K562 (cell line): ENCODE measurements at regions not wholly inside any gene's neighbourhood (a gene's known extent, or its start where the extent isn't known, plus 50 kb on each side); places are given as distances from the start of the nearest gene placed in this dataset.

Experiments
- ATAC-seq: fragments of 200-7000 bp; cut with Tn5 transposase; 3 replicates; pipeline ENCODE4 v1.9.1; 2020; ENCODE audit warnings: moderate library complexity
- BruUV-seq: library from RNA; stranded (reverse); fragments of 400-500 nt; replicated peaks from 2 replicates; lab custom pipeline; 2021; lab: Mats Ljungman, UMichigan
- CTCF ChIA-PET: fragments of 300-600 bp; formaldehyde crosslinking; extraction: SDS; loops from one replicate; lab custom pipeline; 2021; ENCODE audit warnings: low intra/inter-chr PET ratio; lab: Yijun Ruan, JAX
- POLR2A ChIA-PET: fragments of 300-600, 350-650 bp; sonication (Branson Sonifier 250); formaldehyde crosslinking; extraction: SDS; loops from one replicate; lab custom pipeline; 2021; ENCODE audit warnings: antibody characterized with exemption, inconsistent platforms; lab: Yijun Ruan, JAX
- DNase-seq, 4 experiments: peaks; one replicate each; pipeline versions ENCODE4 v3.0.0 to v3.0.0-alpha.2; 2011 to 2018; ENCODE audit warnings: low spot score in 3 of 4, mixed read lengths in 3 of 4; ENCODE audit errors: extremely low read depth in 1 of 4
- FAIRE-seq: peaks from 2 replicates; lab custom pipeline; 2011; peaks lifted over from hg19 to GRCh38; lab: Jason Lieb, UNC
- H2AFZ ChIP-seq: 2 replicates; pipeline ENCODE4 v1.6.0; 2011; ENCODE audit warnings: low read depth, low read length, control low read depth, inconsistent platforms
- H3K27ac ChIP-seq: fragments of 200-600 bp; 3 replicates; pipeline ENCODE4 v1.8.0; 2011; ENCODE audit warnings: low read depth, mild to moderate bottlenecking, control low read depth, inconsistent platforms, low read length, moderate library complexity, mixed read lengths; ENCODE audit errors: extremely low read depth
- H3K27me3 ChIP-seq, 2 experiments: fragments of 300-600 bp in 1 of 2; 2 replicates in 1 of 2; 3 replicates in 1 of 2; pipeline versions ENCODE4 v1.6.0 to v1.8.0; 2011; ENCODE audit warnings: inconsistent platforms in 2 of 2, low read length in 2 of 2, mild to moderate bottlenecking in 1 of 2, mixed read lengths in 1 of 2, moderate library complexity in 1 of 2; ENCODE audit not compliant: control insufficient read depth in 2 of 2, insufficient read depth in 2 of 2
- H3K36me3 ChIP-seq: fragments of 300-600 bp; 3 replicates; pipeline ENCODE4 v1.8.0; 2011; ENCODE audit warnings: mild to moderate bottlenecking, low read length, inconsistent platforms; ENCODE audit not compliant: control insufficient read depth, insufficient read depth
- H3K4me1 ChIP-seq, 2 experiments: fragments of 200-600 bp in 1 of 2; replicated peaks in 1 of 2; 2 replicates in 1 of 2; 3 replicates in 1 of 2; pipeline versions ENCODE4 v1.5.1 to v1.8.0; 2011; ENCODE audit warnings: inconsistent platforms in 2 of 2, low read length in 2 of 2, mild to moderate bottlenecking in 1 of 2, mixed read lengths in 1 of 2, moderate library complexity in 1 of 2; ENCODE audit not compliant: control insufficient read depth in 2 of 2, insufficient read depth in 2 of 2
- H3K4me2 ChIP-seq: 2 replicates; pipeline ENCODE4 v1.6.1; 2011; ENCODE audit warnings: low read length, control low read depth, inconsistent platforms, mixed read lengths; ENCODE audit not compliant: insufficient read depth
- H3K4me3 ChIP-seq: fragments of 200-600 bp; sonication (generic), shearing (Covaris generic); 2 replicates; pipeline ENCODE4 v1.5.1; 2016; ENCODE audit warnings: control low read depth, inconsistent platforms
- H3K79me2 ChIP-seq: fragments of 200-600 bp; 3 replicates; pipeline ENCODE4 v1.8.0; 2011; ENCODE audit warnings: low read length, inconsistent platforms; ENCODE audit not compliant: control insufficient read depth, insufficient read depth
- H3K9ac ChIP-seq, 2 experiments: 2 replicates each; pipeline versions ENCODE4 v1.6.0 to v1.6.1; 2011; ENCODE audit warnings: low read depth in 2 of 2, low read length in 2 of 2, control low read depth in 1 of 2, inconsistent platforms in 1 of 2, mild to moderate bottlenecking in 1 of 2, mixed read lengths in 1 of 2; ENCODE audit not compliant: insufficient read depth in 1 of 2
- H3K9me1 ChIP-seq: one replicate; pipeline ENCODE4 v1.6.0; 2011; ENCODE audit warnings: inconsistent platforms, mild to moderate bottlenecking, low read length, moderate library complexity; ENCODE audit not compliant: control insufficient read depth, insufficient read depth
- H3K9me3 ChIP-seq: replicated peaks from 2 replicates; pipeline ENCODE4 v1.5.1; 2011; ENCODE audit warnings: low read depth, low read length, inconsistent platforms; ENCODE audit not compliant: control insufficient read depth, insufficient read depth
- H4K20me1 ChIP-seq: replicated peaks from 2 replicates; pipeline ENCODE4 v1.6.1; 2011; ENCODE audit warnings: low read length, inconsistent platforms, mixed read lengths; ENCODE audit not compliant: control insufficient read depth, insufficient read depth
- CREM ChIP-seq: IDR thresholded peaks from 2 replicates; pipeline ENCODE4 v1.6.1; 2014; ENCODE audit warnings: antibody characterized with exemption, low read depth
- KDM1A ChIP-seq, 2 experiments: fragments of 450-650 bp; IDR thresholded peaks; 2 replicates each; pipeline ENCODE4 v1.6.1; 2016; ENCODE audit warnings: mild to moderate bottlenecking in 2 of 2
- MEF2D ChIP-seq: conservative IDR thresholded peaks from 2 replicates; pipeline ENCODE4 v1.6.1; 2016; ENCODE audit warnings: low read depth, missing genetic modification characterization, missing compliant biosample characterization
- SPI1 ChIP-seq: IDR thresholded peaks from 2 replicates; pipeline ENCODE4 v1.6.1; 2011; ENCODE audit warnings: low read depth, low read length, control low read depth, borderline replicate concordance
- ZNF263 ChIP-seq: sonication (generic); formaldehyde crosslinking; IDR thresholded peaks from 2 replicates; pipeline ENCODE4 v1.8.0; 2022; ENCODE audit warnings: mild to moderate bottlenecking, missing genetic modification reagents, borderline replicate concordance
- WGBS: fragments of 100-300 bp; shearing (Covaris generic); methylation state at CpG from one replicate; pipeline ENCODE4 v1.1.6; 2016; ENCODE audit warnings: low coverage, mixed read lengths; ENCODE audit not compliant: insufficient coverage; ENCODE audit errors: missing lambda C conversion rate; 5-methylcytosine and 5-hydroxymethylcytosine counted together
- in situ Hi-C: fragments of 300-500 bp; cut with MboI; formaldehyde crosslinking; loops from 4 replicates; pipeline ENCODE4 v1.15.0; 2018; ENCODE audit warnings: inconsistent platforms, mixed read lengths
- intact Hi-C: fragments of 100-400 bp; cut with micrococcal nuclease; formaldehyde crosslinking; loops from 2 replicates; pipeline ENCODE4 v1.14.2; 2022
- TF ChIP-seq, protein P1 (sequence below): sonication (generic); formaldehyde crosslinking; IDR thresholded peaks from 2 replicates; pipeline ENCODE4 v1.8.0; 2023; ENCODE audit warnings: missing genetic modification reagents, mild to moderate bottlenecking, borderline replicate concordance

DNA sequence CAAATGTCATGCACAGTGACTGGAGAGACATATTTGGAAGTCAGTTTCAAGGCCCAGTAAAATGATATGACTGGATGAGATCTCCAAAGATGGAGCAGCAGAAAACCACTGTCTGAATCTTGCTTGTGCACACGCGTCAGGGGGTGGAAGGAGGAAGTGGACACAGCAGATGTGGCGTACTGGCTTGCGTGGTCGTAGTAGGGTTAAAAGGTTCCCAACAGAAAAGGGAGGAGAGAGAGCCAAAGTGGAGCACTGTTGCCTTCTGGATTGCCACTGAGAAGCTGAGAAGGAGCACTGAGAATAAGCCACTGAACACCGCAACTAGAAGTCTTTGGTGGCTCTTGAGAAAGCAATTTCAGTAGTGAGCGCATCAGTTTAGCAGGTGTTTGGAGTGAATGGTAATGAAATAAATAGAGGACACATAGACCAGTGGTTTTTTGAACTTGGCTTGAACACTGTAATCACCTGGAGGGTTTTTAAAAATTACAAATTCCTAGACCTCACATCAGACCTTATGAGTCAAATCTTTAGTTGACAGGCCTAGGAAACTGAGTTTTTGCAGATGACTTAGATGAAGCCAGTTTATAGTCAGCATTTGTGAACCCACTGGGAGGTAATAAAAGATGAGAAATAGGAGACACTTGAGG lies 227.3 kb downstream of the PTEN start:
- POLR2A ChIA-PET: no interaction called here
- Histone ChIP-seq H3K9me1 (no peaks in the 10 kb centered on the region), H3K79me2 (no peaks in the 10 kb centered on the region), H3K27ac (no peak overlapping the region), H3K9ac (no peak overlapping the region), H4K20me1 (no peaks in the 10 kb centered on the region), H3K4me2 (no peak overlapping the region), H3K36me3 (no peaks in the 10 kb centered on the region), H3K4me1 (peaks cover 0 to 5% of the 10 kb centered on the region in 2 experiments; a peak in 2 of 5 replicates), H2AFZ (no peak overlapping the region), H3K27me3 (no peaks in the 10 kb centered on the region), H3K9me3 (no peaks in the 10 kb centered on the region), H3K4me3 (no peak overlapping the region)
- ATAC-seq (no peak; the same call in 2 of the 3 replicates), DNase-seq (peak in 1 of 4 experiments; percentile 10), FAIRE-seq (no peak)
- intact Hi-C loops: no loop called here
- 16% methylated on average over 7 of the region's 7 CpGs for WGBS
- TF ChIP-seq SPI1 (peak; percentile 67; the same call in 1 of the 2 replicates), CREM (0 out of 2 replicates have a peak, but pooled peaks have one; percentile 19), MEF2D (tag) (no peak), ZNF263 (peak; percentile 64; the same call in 1 of the 2 replicates), KDM1A (IDR thresholded peaks at IDR 0.05) (no peak)
- TF ChIP-seq, protein P1, sequence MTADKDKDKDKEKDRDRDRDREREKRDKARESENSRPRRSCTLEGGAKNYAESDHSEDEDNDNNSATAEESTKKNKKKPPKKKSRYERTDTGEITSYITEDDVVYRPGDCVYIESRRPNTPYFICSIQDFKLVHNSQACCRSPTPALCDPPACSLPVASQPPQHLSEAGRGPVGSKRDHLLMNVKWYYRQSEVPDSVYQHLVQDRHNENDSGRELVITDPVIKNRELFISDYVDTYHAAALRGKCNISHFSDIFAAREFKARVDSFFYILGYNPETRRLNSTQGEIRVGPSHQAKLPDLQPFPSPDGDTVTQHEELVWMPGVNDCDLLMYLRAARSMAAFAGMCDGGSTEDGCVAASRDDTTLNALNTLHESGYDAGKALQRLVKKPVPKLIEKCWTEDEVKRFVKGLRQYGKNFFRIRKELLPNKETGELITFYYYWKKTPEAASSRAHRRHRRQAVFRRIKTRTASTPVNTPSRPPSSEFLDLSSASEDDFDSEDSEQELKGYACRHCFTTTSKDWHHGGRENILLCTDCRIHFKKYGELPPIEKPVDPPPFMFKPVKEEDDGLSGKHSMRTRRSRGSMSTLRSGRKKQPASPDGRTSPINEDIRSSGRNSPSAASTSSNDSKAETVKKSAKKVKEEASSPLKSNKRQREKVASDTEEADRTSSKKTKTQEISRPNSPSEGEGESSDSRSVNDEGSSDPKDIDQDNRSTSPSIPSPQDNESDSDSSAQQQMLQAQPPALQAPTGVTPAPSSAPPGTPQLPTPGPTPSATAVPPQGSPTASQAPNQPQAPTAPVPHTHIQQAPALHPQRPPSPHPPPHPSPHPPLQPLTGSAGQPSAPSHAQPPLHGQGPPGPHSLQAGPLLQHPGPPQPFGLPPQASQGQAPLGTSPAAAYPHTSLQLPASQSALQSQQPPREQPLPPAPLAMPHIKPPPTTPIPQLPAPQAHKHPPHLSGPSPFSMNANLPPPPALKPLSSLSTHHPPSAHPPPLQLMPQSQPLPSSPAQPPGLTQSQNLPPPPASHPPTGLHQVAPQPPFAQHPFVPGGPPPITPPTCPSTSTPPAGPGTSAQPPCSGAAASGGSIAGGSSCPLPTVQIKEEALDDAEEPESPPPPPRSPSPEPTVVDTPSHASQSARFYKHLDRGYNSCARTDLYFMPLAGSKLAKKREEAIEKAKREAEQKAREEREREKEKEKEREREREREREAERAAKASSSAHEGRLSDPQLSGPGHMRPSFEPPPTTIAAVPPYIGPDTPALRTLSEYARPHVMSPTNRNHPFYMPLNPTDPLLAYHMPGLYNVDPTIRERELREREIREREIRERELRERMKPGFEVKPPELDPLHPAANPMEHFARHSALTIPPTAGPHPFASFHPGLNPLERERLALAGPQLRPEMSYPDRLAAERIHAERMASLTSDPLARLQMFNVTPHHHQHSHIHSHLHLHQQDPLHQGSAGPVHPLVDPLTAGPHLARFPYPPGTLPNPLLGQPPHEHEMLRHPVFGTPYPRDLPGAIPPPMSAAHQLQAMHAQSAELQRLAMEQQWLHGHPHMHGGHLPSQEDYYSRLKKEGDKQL: no peak
- in situ Hi-C loops: loop anchor here (25.0 kb wide), 1 partner anchor 228 kb away; the partner anchor contains the start of genes KLLN and PTEN
- no TSS peak for BruUV-seq
- CTCF ChIA-PET: no interaction called here
